NCI-H1105 (cell line): ENCODE measurements at regions not wholly inside any gene's neighbourhood (a gene's known extent, or its start where the extent isn't known, plus 50 kb on each side); places are given as distances from the start of the nearest gene placed in this dataset.

Experiments used
- DNase-seq: peaks from one replicate; lab custom pipeline; 2025; lab: John Stamatoyannopoulos, UW

DNA sequence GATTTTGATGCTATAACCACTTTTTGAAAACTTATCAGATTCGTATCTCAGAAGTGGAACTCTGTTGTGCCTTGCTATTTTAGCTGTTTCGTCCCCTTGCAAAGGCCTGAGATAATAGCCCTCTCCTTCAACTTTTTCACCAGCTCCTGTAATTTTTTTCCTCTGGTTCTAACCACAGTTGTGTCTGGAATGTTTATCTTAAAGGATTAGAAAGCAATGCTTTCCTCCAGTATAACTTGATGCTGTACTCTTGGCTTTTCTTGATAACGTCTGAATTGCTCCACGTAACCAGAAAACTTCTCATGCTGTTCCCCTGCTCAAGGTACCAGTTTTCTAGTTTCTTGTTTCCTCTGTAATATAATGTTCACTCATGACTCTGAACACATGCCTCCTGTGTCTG is 209.4 kb downstream of the DTWD2 start:
- DNase-seq = no peak

- DNase-seq = no peak
Observed at GRCh38 chr5:118777189-118777736, 211.1 kb downstream of the DTWD2 start.

DNA sequence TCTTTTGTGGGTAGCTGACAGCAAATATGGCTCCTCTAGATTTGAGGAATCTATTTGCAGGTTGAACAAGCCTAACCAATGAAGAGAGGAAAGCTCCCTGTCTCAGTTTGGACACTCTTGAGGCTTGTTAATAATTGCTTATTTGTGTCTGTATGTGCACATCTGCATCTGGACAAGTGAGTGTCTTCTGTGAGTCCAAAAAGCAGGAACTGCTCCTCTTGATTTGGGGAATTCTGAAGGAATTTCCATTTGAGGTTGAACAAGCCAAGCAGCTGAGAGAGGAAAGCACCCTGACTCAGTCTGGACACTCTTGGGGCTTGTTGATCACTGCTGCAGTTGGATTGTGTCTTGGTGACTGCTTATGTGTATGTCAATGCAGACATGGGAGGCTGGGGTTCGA is 211.6 kb downstream of the DTWD2 start:
- DNase-seq = no peak

DNA sequence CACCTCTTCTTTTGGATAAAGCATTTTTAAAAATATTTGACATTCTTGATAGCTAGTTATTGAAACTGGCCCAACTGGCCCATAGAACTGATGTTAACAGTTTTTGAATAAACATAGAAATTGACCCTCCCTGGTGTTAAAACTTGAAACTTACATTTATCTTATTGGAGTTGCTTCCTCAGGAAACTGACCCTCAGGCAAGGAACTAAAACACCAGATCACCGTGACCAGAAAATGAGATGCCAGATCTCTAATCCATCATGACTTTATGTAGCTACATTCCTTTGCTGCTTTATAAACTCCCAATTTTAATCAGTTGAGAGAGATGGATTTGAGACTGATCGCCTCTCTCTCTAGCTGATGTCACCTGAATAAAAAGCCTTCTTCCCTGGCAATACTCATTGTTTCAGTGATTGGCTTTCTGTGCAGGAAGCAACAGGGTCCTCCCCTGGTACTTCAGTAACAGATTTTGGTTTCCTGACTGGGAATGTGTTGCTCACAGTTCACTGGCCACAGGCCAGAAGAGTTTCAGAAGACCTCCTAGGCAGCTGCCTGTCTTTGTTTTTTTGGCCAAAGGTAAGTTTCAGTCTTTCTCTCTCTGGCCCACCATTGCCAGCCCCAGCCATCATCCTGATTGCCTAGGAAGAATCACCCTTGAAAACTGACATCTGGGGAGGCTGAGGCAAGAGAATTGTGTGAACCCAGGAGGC is 212.4 kb downstream of the DTWD2 start:
- no peak for DNase-seq

DNA sequence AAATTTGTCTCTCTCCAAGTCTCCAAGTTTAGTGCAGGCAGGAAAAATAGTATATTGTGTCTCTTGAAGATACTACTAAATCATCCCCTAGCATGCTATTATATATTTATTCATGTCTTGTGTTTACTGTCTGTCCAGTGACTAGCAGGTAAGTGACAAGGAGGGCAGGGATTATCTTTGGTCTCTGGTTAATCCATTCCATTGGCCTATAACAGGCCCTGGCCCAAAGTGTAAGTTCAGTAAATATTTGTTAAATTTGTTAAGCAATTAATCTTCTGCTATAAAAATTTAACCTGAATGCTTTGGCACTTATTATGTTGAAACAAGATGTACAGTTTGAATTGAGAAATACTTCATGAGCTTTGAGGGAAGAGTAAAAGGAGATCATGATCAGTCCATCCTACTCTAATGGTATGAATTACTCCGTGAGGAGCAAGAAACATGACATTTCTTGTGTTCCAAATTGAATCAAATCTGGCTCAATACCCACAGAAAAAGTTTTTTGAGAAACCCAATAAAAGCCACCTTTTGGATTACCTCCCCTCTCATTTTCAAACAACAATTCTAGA is 219.7 kb downstream of the DTWD2 start:
- DNase-seq = no peak

- DNase-seq = no peak
Observed at GRCh38 chr5:118762291-118762690, 226.1 kb downstream of the DTWD2 start.

DNA sequence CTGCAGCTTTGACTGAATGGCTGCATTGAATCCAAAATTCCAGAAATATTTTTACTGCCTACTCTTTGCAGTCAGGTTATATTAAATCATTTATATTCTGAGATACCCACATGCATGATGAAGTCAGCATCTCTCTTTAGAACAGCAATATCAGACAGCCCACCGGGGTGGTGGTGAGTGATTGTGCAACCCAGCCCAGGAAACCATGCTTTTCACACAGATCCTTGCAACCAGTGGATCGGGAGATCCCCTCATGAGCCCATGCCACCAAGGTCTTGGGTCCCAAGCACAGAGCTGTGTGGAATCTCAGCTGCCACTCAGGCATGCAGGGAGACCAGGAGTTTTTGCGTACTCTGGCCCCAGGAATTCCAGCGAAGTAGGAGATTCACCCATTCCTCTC is 226.5 kb downstream of the DTWD2 start:
- DNase-seq = no peak

DNA sequence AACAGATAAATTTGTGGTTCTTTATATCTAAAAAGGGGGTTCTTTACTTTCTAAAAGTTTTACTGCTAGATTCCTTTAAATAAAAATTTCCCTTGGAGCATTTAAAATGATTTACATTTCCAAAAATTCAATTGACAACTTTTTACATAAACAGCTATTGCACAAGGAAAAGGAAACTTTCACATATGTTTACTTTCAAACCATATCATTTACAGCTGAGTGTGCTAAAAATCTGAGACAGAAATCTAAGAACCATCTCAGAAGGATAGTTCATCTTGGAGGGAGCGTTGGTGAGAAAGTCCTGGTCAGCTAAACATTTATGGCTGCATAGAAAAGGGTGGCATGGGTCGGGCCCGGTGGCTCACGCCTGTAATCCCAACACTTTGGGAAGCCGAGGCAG is 235.4 kb downstream of the DTWD2 start:
- DNase-seq = no peak

DNA sequence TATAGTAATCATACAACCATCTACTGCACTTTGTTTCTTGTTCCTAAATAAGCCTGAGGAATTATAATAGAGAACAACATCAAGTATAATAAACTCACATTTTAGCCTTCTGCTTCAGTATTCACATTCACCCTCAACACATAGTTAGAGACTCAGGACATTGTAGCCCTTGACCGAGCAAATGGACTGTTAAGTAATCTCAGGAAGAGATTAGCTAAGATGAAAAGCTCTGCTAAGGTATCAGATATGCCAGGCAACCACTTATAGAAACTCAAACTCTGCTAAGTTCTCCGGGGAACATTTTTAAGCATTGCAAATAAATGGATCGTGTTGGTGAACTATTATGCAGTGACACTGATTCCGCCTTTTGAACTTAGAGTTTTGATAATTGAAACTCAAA is 252.0 kb downstream of the DTWD2 start:
- no peak for DNase-seq

DNA sequence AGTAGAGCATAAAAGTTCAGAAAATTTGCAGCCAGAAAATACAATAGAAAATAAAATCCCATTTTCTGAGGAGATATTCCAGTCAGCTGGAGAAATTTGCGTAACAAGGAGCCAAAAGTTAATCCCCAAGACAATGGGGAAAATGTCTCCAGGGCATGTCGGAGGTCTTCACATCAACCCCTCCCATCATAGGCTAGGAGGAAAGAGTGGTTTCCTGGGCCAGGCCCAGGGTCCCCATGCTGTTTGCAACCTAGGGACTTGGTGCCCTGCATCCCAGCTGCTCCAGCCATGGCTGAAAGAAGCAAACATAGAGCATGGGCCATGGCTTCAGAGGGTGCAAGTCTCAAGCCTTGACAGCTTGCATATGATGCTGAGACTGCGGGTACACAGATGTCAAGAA is 255.0 kb downstream of the DTWD2 start:
- DNase-seq = no peak

DNA sequence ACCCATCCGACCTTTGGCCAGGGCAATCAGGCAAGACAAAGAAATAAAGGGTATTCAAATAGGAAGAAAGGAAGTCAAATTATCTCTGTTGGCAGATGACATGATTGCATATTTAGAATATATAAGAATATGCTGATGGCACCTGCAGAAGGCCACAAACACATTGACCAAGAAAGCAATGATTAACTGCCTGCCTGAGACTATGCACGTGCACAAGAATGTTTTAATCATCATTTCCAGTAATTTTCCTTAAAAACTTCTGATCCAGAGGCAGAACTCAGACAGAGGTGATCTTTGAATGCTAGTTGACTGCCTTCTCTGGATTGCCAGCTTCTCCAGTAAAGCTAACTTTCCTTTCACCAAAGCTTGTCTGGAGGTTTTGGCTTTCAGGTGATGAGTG is 260.2 kb downstream of the DTWD2 start:
- no peak for DNase-seq

DNA sequence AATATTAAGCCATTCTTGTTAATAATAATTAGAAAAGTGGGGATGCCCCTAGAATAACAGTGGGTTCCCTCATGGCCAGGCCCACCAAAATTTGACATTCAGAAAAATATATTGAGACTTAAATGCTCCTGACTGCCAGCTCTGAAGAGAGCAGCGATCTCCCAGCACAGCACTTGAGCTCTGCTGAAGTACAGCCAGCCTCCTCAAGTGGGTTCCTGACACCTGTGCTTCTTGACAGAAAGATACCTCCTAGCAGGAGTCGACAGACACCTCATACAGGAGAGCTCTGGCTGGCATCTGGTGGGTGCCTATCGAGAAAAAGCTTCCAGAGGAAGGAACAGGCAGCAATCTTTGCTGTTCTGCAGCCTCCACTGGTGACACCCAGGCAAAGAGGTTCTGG is 261.5 kb downstream of the DTWD2 start:
- no peak for DNase-seq

DNA sequence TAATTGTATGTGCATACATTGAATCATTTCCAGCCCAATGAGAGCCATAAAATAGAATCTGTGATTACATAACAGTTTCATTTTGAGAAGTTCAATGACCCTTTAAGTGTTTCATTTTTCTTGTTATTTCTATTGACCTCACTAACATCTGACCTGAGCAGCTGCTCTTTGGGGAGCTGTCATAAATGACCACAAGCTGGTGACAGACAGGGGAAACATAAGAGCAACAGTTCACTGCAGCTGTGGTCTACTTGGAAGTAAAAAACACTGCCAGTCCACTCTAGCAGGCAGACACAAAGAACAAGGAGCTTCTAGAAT is 265.4 kb downstream of the DTWD2 start:
- DNase-seq = no peak

- no peak for DNase-seq
Observed at GRCh38 chr5:118722122-118723020, 266.0 kb downstream of the DTWD2 start.

DNA sequence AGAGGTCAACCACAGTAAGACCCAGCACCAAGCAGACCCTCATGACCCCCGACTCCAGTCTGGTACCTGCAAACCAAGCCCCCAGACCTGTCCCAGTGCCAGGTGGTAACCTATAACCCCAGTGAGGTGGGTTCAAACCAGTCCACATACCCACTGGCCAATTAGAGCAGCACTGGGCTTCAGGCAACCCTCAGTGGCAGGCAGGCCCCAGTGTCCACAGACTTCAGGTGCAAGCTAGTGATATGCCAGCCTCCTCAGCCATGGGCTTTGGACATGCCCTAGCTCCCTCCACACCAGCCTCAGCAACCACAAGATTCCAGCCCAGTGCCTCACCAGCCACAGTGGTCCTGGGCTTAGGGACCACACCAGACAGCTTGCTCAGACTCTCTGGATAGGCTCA is 276.6 kb downstream of the DTWD2 start:
- DNase-seq = no peak

- no peak for DNase-seq
Observed at GRCh38 chr5:118705959-118706667, 282.2 kb downstream of the DTWD2 start.

DNA sequence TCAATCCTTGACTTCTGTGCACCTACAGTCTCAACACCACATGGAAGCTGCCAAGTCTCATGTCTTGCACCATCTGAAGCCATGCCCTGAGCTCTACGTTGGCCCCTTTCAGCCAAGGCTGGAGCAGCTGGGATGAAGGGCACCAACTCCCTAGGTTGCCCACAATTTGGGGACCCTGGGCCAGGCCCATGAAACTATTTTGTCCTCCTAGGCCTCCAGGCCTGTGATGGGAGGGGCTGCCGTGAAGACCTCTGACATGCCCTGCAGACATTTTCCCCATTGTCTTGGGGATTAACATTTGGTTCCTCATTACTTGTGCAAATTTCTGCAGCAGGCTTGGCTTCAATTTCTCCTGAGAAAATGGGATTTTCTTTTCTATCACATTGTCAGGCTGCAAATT is 285.1 kb downstream of the DTWD2 start:
- no peak for DNase-seq

DNA sequence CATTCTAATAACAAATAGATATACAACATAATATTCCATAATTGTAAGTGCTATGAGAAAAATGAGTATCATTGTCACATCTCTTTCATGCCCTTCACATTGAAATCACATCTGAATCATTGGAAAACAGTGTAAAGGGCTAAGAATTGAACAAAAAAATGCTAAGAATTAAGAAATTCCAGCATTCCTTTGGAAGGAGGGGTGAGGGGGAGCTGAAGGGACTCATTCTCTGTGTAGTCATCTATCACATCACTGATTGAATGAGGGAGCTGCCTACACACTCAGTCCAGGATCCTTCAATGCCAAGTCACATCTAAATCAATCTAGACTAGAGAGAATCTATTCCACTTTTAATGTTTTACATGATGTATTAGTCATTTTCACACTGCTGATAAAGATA is 286.6 kb downstream of the DTWD2 start:
- no peak for DNase-seq

GRCh38 chr5:118700510-118700909 is 287.8 kb downstream of the DTWD2 start:
- DNase-seq = no peak

GRCh38 chr5:118698774-118699173 is 289.6 kb downstream of the DTWD2 start:
- DNase-seq = no peak

DNA sequence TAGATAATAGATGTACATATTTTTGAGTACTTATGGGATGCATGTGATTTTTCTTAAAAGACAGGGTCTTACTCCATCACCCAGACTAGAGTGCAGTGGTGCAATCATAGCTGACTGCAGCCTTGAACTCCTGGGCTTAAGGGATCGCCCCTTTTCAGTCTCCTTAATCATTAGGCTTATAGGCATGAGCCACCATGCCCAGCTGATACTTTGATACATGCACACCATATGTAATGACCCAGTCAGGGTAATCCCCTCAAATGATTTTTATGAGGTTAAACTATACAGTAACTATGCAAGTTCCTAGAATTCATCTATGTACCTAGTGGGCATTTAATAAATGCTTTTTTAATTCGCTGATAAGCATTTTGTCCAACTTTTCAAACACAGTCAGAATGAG is 292.3 kb downstream of the DTWD2 start:
- DNase-seq = no peak

DNA sequence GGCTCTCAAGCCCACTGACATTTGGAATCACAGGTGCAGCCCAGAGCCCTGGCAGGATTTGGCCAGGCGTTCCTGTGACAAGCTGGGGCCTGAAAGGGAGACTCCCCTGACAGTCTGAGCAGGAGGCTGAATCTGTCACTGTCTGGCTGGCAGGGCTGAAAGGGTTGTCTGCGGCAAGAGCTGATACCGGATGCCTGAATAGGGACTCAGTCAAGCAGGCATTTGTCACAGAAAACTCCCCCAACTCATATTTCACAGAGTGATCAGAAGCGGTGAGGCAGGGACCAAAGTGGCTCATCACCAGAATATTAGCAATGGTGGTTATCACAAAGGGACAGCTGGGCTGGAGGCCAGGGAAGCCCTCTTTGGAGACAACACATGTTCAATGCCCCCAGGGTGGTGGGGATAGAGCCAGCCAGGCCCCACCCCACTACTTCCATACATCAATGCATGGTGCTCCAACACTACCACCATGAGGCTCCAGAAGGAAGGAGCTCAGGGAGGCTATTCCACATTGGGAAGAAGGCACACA is 295.5 kb downstream of the DTWD2 start:
- DNase-seq = peak; percentile 59
